ENCODE measurements at regions not wholly inside any gene's neighbourhood (a gene's known extent, or its start where the extent isn't known, plus 50 kb on each side); places are given as distances from the start of the nearest gene placed in this dataset.
"Not testable (repeated sequence)": the region's sequence is repeated elsewhere in the genome, so short reads cannot be mapped to it uniquely, and the experiment has no call there.

- no peak overlapping the region for H3K4me3 ChIP-seq
- no peak overlapping the region for H3K27ac ChIP-seq
Observed at GRCh38 chr4:23062188-23062587, 369.5 kb downstream of the GBA3 start.

GRCh38 chr4:23061431-23061830 lies 368.7 kb downstream of the GBA3 start:
- no peak overlapping the region for H3K27ac ChIP-seq
- no peak overlapping the region for H3K4me3 ChIP-seq

DNA sequence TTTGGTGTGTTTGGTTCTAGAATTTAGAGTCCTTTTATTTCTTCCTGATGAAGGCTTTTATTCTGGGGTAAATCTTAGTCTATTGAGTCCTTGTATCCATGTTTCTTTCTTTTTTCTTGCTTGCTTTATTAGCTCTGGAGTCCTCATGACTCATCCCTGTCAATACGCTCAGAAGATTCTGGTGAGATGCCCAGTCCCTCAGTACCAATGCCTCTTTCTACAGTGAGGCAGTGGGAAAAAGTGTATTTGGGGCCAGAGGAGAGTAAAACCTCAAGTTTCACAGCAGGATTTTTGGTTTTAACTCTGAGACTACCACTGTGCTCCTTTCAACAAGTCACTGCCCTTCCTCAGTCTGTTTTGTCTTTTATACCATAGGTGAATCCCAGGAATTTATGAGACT lies 368.0 kb downstream of the GBA3 start:
- no peak overlapping the region for H3K27ac ChIP-seq
- H3K4me3 ChIP-seq: no peak overlapping the region

- H3K4me3 ChIP-seq: no peak overlapping the region
- H3K27ac ChIP-seq: no peak overlapping the region
Observed at GRCh38 chr4:23058165-23058776, 365.5 kb downstream of the GBA3 start.

DNA sequence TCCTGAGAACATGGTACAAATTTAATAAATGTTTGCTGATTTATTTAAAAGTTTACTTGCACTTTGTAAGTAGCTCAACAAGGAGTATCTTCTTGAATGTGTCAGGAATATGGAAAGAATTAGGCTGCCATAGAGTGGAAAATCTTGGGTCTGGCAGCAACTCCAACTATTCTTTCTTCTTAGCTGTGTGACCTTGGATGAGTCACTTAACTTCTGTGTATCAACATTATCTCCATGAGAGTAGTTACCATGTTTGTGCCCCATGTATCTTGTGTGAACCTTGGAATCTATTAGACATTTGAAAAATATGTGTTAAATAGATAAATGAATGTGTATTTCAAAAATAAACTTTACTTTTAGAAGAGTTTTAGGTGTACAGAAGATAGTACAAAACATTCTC lies 348.8 kb downstream of the GBA3 start:
- Histone ChIP-seq H3K4me3 (no peak overlapping the region), H3K27ac (no peak overlapping the region)

- Histone ChIP-seq H3K27ac (no peak overlapping the region), H3K4me3 (no peak overlapping the region)
Observed at GRCh38 chr4:23040539-23040938, 347.8 kb downstream of the GBA3 start.

DNA sequence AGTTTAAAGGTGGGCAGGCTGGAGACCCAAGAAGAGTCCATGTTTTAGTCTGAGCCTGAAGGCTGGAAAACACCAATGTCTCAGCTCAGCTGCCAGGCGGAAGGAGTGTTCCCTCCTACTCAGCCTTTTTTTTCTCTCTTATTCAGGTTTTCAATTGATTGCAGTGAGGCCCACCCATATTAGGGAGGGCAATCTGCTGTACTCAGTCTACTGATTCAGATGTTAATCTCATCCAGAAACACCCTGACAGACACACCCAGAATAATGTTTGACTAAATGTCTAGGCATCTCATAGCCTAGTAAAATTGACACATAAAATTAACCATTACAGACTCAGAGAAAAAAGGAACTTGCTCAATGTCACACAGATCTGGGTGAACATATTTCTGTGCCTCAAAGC lies 347.1 kb downstream of the GBA3 start:
- Histone ChIP-seq H3K27ac (no peak overlapping the region), H3K4me3 (no peak overlapping the region)

DNA sequence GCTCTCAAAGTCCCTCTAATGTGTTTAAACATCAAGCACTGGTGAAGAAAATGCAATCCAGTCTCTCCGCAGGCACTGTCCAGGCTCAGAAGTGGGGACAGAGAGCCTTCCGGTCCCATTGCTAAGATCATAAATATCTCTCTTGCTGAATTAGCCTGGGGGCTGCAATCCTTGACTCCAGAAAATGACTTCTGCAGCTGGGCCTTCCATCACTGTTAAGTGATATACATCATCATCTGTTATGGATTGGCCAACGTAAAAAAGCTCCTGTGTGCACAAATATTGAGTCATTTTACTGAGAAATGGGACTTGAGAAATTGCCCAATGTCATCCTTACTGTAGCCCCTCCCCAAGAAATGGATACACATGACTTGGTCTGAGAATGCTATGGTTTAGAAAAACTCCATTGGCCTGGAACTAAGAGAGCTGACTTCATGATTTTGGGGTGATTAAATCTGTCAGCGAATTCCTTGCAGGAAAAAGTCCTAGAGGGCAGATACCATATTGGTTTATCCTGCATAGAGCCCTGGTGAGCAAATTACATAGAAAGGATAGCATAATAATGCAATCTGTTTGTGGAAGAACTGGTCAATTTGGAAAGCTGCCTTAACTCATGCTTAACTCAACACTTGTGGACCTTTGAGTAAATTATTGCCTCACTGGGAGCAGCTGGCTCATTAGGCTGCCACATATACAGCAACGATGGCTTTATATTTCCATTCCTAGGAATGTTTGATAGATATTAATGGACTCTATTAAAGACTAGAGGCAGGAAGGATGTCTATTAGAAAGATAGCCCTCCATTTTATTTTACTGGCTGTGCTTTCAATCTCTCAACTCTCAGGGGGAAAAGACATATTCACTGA lies 346.1 kb downstream of the GBA3 start:
- no peak overlapping the region for H3K4me3 ChIP-seq
- no peak overlapping the region for H3K27ac ChIP-seq

- H3K27ac ChIP-seq: no peak overlapping the region
- H3K4me3 ChIP-seq: no peak overlapping the region
Observed at GRCh38 chr4:23036921-23037495, 344.3 kb downstream of the GBA3 start.

- no peak overlapping the region for H3K4me3 ChIP-seq
- no peak overlapping the region for H3K27ac ChIP-seq
Observed at GRCh38 chr4:23036503-23036902, 343.8 kb downstream of the GBA3 start.

- Histone ChIP-seq H3K27ac (peak overlapping the region in 1 of 21 experiments; percentile 51), H3K4me3 (no peak overlapping the region)
Observed at GRCh38 chr4:23035521-23036056, 342.9 kb downstream of the GBA3 start.

- Histone ChIP-seq H3K27ac (peak overlapping the region in 1 of 21 experiments; percentile 51), H3K4me3 (no peak overlapping the region)
Observed at GRCh38 chr4:23034731-23035130, 342.0 kb downstream of the GBA3 start.

GRCh38 chr4:23033796-23034195 lies 341.1 kb downstream of the GBA3 start:
- H3K4me3 ChIP-seq: no peak overlapping the region
- H3K27ac ChIP-seq: no peak overlapping the region

DNA sequence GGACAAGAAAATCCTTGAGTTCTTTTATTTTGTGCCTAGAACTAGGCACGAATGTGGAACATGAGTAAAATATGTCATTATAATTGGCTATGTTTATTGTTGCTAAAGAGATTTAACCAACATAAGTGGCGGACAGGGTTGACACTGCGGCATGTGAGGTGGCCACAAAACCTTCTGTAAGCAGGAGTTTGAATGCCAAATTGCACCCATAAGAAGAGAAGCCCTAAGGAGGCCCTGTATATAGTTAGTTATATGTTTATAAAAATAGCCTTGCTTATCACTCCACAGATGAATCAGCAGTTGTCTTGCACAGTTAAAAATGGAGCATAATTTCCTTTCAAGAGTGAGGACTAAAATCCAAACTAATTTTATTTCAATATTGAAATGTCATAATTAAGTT lies 336.1 kb downstream of the GBA3 start:
- no peak overlapping the region for H3K27ac ChIP-seq

DNA sequence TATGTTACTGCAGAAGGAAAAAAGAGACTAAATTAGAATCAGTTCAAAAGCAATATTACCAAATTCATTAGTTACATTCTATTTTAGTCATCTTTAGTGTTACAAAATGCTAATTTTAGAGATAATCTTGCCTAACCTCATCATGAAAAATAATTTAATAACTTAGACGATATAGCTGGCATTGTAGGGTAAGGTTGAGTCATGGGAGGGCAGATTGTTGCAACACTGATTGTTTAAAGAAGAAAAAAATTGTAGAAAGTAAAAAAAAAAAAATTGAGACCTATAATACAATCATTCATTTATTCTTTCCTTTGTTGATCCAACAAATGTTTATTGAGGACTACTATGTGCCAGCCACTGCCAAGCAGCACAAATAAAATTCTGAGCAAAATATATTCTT lies 330.9 kb downstream of the GBA3 start:
- H3K27ac ChIP-seq: no peak overlapping the region
- H3K4me3 ChIP-seq: no peak overlapping the region

More for the DNA sequence above, 336.1 kb downstream of the GBA3 start:
- no peak overlapping the region for H3K4me3 ChIP-seq

DNA sequence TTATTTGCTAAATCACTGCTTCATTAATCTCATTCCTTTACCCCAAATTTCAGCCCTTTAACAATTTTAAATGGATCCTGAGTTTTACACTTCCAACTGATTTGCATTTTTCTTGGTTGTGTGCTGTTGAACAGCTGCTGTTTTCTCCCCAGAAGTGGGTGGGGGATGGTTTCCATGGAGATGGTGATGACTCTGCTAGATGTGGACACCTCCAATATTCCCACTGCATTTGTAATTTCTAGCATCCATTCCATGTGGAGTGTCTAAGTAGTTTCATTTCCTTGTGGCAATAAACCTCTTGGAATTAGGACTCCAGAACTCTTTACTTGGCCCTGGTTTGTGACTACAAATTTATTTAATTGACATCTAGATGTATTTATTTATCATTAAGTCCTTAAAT lies 330.4 kb downstream of the GBA3 start:
- H3K4me3 ChIP-seq: no peak overlapping the region
- no peak overlapping the region for H3K27ac ChIP-seq

DNA sequence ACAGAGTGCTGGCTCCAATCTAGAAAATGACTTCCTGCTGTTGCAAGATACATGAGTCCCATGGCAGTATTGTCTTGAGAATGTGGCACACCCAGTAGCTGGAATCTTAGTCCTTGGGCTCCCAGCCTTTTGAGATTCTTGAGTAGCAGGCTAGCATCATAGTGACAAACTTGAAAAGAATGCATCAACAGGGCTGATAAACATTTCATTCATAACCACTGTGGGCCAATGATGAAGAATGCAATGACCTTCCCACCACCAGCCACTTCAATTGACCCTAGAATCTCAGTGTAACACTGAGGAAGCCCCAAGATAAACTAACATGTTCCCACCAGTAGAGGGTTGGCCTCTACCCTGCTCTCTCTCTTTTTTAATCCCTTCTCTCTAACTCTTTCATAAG lies 329.3 kb downstream of the GBA3 start:
- Histone ChIP-seq H3K4me3 (no peak overlapping the region), H3K27ac (no peak overlapping the region)

DNA sequence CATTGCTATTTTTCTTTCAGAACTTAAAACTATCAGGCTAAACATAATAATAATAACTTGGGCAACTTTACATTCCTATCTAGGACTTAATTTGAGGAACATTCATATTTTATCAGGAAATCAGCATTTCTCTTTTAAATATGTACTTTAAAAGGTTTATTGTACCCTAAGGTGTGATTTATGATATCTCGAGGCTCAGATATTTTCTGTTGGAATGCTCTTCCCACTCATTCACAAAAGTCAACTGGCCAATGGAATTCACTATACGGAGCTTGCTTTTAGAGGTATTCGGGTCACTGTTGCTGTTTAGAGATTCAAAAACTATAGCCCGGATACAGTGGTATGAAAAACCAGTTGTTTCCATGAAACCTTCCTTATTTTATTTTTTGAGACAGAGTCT lies 328.3 kb downstream of the GBA3 start:
- H3K4me3 ChIP-seq: no peak overlapping the region
- peak overlapping the region in 1 of 21 experiments; percentile 37 for H3K27ac ChIP-seq

DNA sequence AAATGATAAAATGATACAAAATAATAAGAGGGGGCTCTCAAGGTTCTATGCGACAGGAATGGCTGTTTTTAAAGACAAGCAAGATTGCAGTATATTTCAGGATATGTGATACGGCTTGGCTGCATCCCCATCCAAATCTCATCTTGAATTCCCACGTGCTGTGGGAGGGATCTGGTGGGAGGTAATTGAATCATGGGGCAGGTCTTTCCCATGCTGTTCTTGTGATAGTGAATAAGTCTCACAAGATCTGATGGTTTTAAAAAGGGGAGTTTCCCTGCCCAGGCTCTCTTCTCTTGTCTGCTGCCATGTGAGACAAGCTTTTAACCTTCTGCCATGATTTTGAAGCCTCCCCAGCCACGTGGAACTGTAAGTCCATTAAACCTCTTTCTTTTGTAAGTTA lies 327.7 kb downstream of the GBA3 start:
- H3K4me3 ChIP-seq, H3K27ac ChIP-seq: not testable (repeated sequence)

GRCh38 chr4:23016981-23017380 lies 324.2 kb downstream of the GBA3 start:
- H3K27ac ChIP-seq: no peak overlapping the region
- H3K4me3 ChIP-seq: no peak overlapping the region

- Histone ChIP-seq H3K27ac (no peak overlapping the region), H3K4me3 (no peak overlapping the region)
Observed at GRCh38 chr4:23015821-23016220, 323.1 kb downstream of the GBA3 start.
